B cell (primary cell): ENCODE measurements at regions not wholly inside any gene's neighbourhood (a gene's known extent, or its start where the extent isn't known, plus 50 kb on each side); places are given as distances from the start of the nearest gene placed in this dataset.
"Not testable (repeated sequence)": the region's sequence is repeated elsewhere in the genome, so short reads cannot be mapped to it uniquely, and the experiment has no call there.

ENCODE experiments used
- ATAC-seq: fragments of 200-7000 bp; cut with Tn5 transposase; one replicate; pipeline ENCODE4 v1.10.0; 2021; ENCODE audit warnings: low read depth, mild to moderate bottlenecking, moderate number of reproducible peaks, moderate library complexity
- CTCF ChIA-PET: fragments of 350-600 bp; sonication (Branson Sonifier 250); formaldehyde crosslinking; loops from one replicate; lab custom pipeline; 2021; ENCODE audit warnings: antibody characterized with exemption, inconsistent platforms; lab: Charles Lee
- POLR2A ChIA-PET: fragments of 350-600 bp; sonication (Branson Sonifier 250); formaldehyde crosslinking; loops from one replicate; lab custom pipeline; 2021; ENCODE audit warnings: antibody characterized with exemption; lab: Charles Lee
- DNase-seq: peaks from one replicate; pipeline ENCODE4 v3.0.0; 2013
- H2AFZ ChIP-seq: 2 replicates; pipeline ENCODE4 v1.6.1; 2012; ENCODE audit warnings: mild to moderate bottlenecking, low read depth, low read length; ENCODE audit not compliant: insufficient read depth, poor library complexity, severe bottlenecking
- H3K27ac ChIP-seq, 2 donors: 1 replicate in 1 of 2; 2 replicates in 1 of 2; pipeline ENCODE4 v1.5.1; 2012 to 2013; ENCODE audit warnings: low read length in 2 of 2, mild to moderate bottlenecking in 2 of 2, moderate library complexity in 1 of 2
- H3K27me3 ChIP-seq, 4 experiments: fragments of 200-600 bp in 1 of 4; sonication (generic) in 1 of 4; replicated peaks in 1 of 4; 1 replicate in 2 of 4; 2 replicates in 2 of 4; pipeline versions ENCODE4 v1.6.1 to v1.7.0; 2013 to 2016; ENCODE audit warnings: low read length in 3 of 4, mild to moderate bottlenecking in 2 of 4, mixed read lengths in 1 of 4, moderate library complexity in 1 of 4; ENCODE audit not compliant: insufficient read depth in 4 of 4, control insufficient read depth in 3 of 4; ENCODE audit errors: control extremely low read depth in 1 of 4
- H3K36me3 ChIP-seq, 2 experiments: replicated peaks in 1 of 2; 1 replicate in 1 of 2; 2 replicates in 1 of 2; pipeline versions ENCODE4 v1.6.1 to v1.7.1; 2013; ENCODE audit warnings: low read length in 1 of 2; ENCODE audit not compliant: insufficient read depth in 2 of 2, control insufficient read depth in 1 of 2; ENCODE audit errors: control extremely low read depth in 1 of 2, extremely low read depth in 1 of 2
- H3K4me1 ChIP-seq, 2 donors: fragments of 200-600 bp in 1 of 2; sonication (generic) in 1 of 2; 1 replicate in 1 of 2; 2 replicates in 1 of 2; pipeline versions ENCODE4 v1.5.1 to v1.6.1; 2013 to 2017; ENCODE audit warnings: low read length in 2 of 2; ENCODE audit not compliant: control insufficient read depth in 2 of 2, insufficient read depth in 2 of 2
- H3K4me2 ChIP-seq: replicated peaks from 2 replicates; pipeline ENCODE3; 2012; ENCODE audit warnings: mild to moderate bottlenecking, low read depth, low read length; ENCODE audit not compliant: poor library complexity, severe bottlenecking
- H3K4me3 ChIP-seq, 5 experiments: fragments of 200-600 bp in 1 of 5; sonication (generic) in 1 of 5; 1 replicate in 3 of 5; 2 replicates in 2 of 5; pipeline versions ENCODE4 v1.5.1 to v1.7.0; 2011 to 2016; ENCODE audit warnings: low read length in 4 of 5, mild to moderate bottlenecking in 4 of 5, low read depth in 2 of 5, control low read depth in 1 of 5, moderate library complexity in 1 of 5; ENCODE audit not compliant: insufficient read depth in 1 of 5; ENCODE audit errors: control extremely low read depth in 1 of 5, extremely low read depth in 1 of 5
- H3K79me2 ChIP-seq: fragments of 200-600 bp; sonication (generic); one replicate; pipeline ENCODE4 v1.6.0; 2016; ENCODE audit warnings: low read length; ENCODE audit not compliant: control insufficient read depth, insufficient read depth
- H3K9ac ChIP-seq: fragments of 200-600 bp; sonication (generic); 2 replicates; pipeline ENCODE4 v1.6.1; 2017; ENCODE audit warnings: mild to moderate bottlenecking, low read length, moderate library complexity
- H3K9me3 ChIP-seq, 3 donors: one replicate each; pipeline versions ENCODE4 v1.6.1 to v1.7.1; 2013; ENCODE audit warnings: low read length in 2 of 3; ENCODE audit not compliant: control insufficient read depth in 2 of 3, insufficient read depth in 1 of 3; ENCODE audit errors: control extremely low read depth in 1 of 3
- H4K20me1 ChIP-seq: 2 replicates; pipeline ENCODE4 v1.6.0; 2012; ENCODE audit warnings: mild to moderate bottlenecking, low read length; ENCODE audit not compliant: insufficient read depth, control insufficient read depth, poor library complexity, severe bottlenecking
- H3K27ac Mint-ChIP-seq: one replicate; pipeline ENCODE4 v1.8.0; 2021; ENCODE audit warnings: mixed read lengths
- H3K27me3 Mint-ChIP-seq: one replicate; pipeline ENCODE4 v1.8.0; 2021; ENCODE audit warnings: mixed read lengths
- H3K4me1 Mint-ChIP-seq: one replicate; pipeline ENCODE4 v1.8.0; 2021; ENCODE audit warnings: mixed read lengths
- H3K4me3 Mint-ChIP-seq: one replicate; pipeline ENCODE4 v1.8.0; 2021; ENCODE audit warnings: mixed read lengths
- H3K9me3 Mint-ChIP-seq: one replicate; pipeline ENCODE4 v1.8.0; 2022; ENCODE audit warnings: mixed read lengths; ENCODE audit not compliant: insufficient read depth
- CTCF ChIP-seq: fragments of 200-600 bp; IDR thresholded peaks from one replicate; pipeline ENCODE4 v1.8.0; 2022; ENCODE audit warnings: antibody characterized with exemption, mild to moderate bottlenecking
- EZH2 ChIP-seq: IDR thresholded peaks from 2 replicates; pipeline ENCODE4 v1.6.1; 2012; ENCODE audit warnings: borderline replicate concordance, low read depth, mild to moderate bottlenecking, moderate library complexity, low read length; ENCODE audit not compliant: insufficient read depth, poor library complexity, severe bottlenecking
- WGBS: methylation state at CpG from one replicate; pipeline ENCODE4 v1.1.5; 2013; ENCODE audit warnings: missing lambda C conversion rate; ENCODE audit not compliant: insufficient coverage; 5-methylcytosine and 5-hydroxymethylcytosine counted together
- intact Hi-C: fragments of 100-400 bp; cut with micrococcal nuclease; formaldehyde crosslinking; loops from one replicate; pipeline ENCODE4 v1.10.0; 2022

DNA sequence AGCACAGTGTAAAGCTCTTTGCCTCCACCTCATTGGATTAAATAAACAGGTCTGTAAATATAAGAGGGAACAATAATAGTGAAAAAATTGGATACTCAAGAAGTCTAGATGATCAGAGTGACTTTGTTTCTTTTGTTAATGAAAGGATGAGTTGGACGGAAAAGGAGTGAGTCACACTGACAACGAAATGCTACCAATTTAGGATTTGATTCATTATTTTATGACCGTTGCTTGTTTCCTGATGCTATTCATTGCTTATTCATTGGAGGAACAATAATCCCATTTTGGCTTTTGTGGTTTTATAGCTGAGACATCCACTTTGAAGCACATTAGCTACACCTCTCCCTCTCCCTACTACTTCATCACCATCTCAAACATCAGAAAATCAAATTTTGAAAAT lies 74.4 kb upstream of the DYNLT3 start:
- Histone ChIP-seq H3K9ac (no peak overlapping the region), H3K79me2 (no peaks in the 10 kb centered on the region), H3K27me3 (peaks cover 0 to 4% (median 3%) of the 10 kb centered on the region in 4 experiments), H2AFZ (no peak overlapping the region), H3K36me3 (no peaks in the 10 kb centered on the region), H4K20me1 (no peaks in the 10 kb centered on the region), H3K4me1 (no peaks in the 10 kb centered on the region), H3K4me3 (no peak overlapping the region), H3K9me3 (no peaks in the 10 kb centered on the region), H3K4me2 (no peak overlapping the region), H3K27ac (no peak overlapping the region)
- ATAC-seq (no peak), DNase-seq (no peak)
- ChIA-PET POLR2A (no interaction called here), CTCF (no interaction called here)
- TF ChIP-seq CTCF = no peak
- TF ChIP-seq EZH2 = no peak
- Mint-ChIP-seq H3K4me1 (no peaks in the 10 kb centered on the region), H3K4me3 (no peak overlapping the region), H3K27ac (no peak overlapping the region), H3K27me3 (peaks cover 9% of the 10 kb centered on the region), H3K9me3 (no peaks in the 10 kb centered on the region)
- 60% methylated on average over 1 of the region's 3 CpGs for WGBS
- intact Hi-C loops = loop anchor here (10.0 kb wide), 1 partner anchor 243 kb away; no protein-coding TSS in a partner anchor

GRCh38 chrX:37922928-37923327 lies 75.6 kb upstream of the DYNLT3 start:
- no peak for DNase-seq
- intact Hi-C loops = loop anchor here (10.0 kb wide), 1 partner anchor 242 kb away; no protein-coding TSS in a partner anchor
- Histone ChIP-seq H3K27me3 (peaks cover 0 to 4% (median 3%) of the 10 kb centered on the region in 4 experiments), H3K36me3 (no peaks in the 10 kb centered on the region), H2AFZ (no peak overlapping the region), H3K27ac (no peak overlapping the region), H3K4me3 (no peak overlapping the region), H3K9me3 (no peaks in the 10 kb centered on the region), H3K9ac (no peak overlapping the region), H4K20me1 (no peaks in the 10 kb centered on the region), H3K4me1 (no peaks in the 10 kb centered on the region), H3K4me2 (no peak overlapping the region), H3K79me2 (no peaks in the 10 kb centered on the region)
- no peak for TF ChIP-seq EZH2
- no peak for TF ChIP-seq CTCF
- ATAC-seq = no peak
- Mint-ChIP-seq H3K9me3 (no peaks in the 10 kb centered on the region), H3K27ac (no peak overlapping the region), H3K27me3 (peaks cover 14% of the 10 kb centered on the region), H3K4me1 (no peaks in the 10 kb centered on the region), H3K4me3 (no peak overlapping the region)
- ChIA-PET POLR2A (no interaction called here), CTCF (no interaction called here)
- WGBS = 80% methylated on average over 1 of the region's 1 CpG

DNA sequence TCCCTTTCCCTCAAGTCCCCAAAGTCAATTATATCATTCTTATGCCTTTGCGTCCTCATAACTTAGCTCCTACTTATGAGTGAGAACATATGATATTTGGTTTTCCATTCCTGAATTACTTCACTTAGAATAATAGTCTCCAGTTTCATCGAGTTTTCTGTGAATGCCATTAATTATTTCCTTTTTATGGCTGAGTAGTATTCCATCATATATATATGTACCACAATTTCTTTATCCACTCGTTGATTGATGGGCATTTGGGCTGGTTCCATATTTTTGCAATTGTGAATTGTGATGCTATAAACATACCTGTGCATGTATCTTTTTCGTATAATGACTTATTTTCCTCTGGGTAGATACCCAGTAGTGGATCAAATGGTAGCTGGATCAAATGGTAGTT lies 78.4 kb upstream of the DYNLT3 start:
- intact Hi-C loops = loop anchor here (2.0 to 10.0 kb wide), 2 partner anchors 239 to 401 kb away; partner anchors contain the start of gene RPGR
- CTCF ChIA-PET = interaction anchor here (3.3 kb wide), 1 partner anchor 402 kb away, joined by 9 read pairs; the partner anchor contains the start of gene RPGR
- POLR2A ChIA-PET, H3K27me3 ChIP-seq, H3K27ac ChIP-seq, H2AFZ ChIP-seq, H3K4me3 ChIP-seq, DNase-seq, H3K27ac Mint-ChIP-seq, H3K9ac ChIP-seq, H3K9me3 ChIP-seq, H3K79me2 ChIP-seq, H4K20me1 ChIP-seq, H3K9me3 Mint-ChIP-seq, H3K4me1 ChIP-seq, H3K4me2 ChIP-seq, ATAC-seq, H3K4me3 Mint-ChIP-seq, H3K36me3 ChIP-seq, H3K4me1 Mint-ChIP-seq: not testable (repeated sequence)
- WGBS = no CpG with 5 or more reads among the region's 4 CpGs
- peaks cover 18% of the 10 kb centered on the region for H3K27me3 Mint-ChIP-seq
